ENCODE measurements at regions not wholly inside any gene's neighbourhood (a gene's known extent, or its start where the extent isn't known, plus 50 kb on each side); places are given as distances from the start of the nearest gene placed in this dataset.

GRCh38 chr10:63703740-63704345, 182.6 kb downstream of the REEP3 start:
- DNase-seq (ENCODE audit: low spot score): no peak
- intact Hi-C loops (cut with DNase I): loop anchor here in 1 of 2 donors (10.0 kb wide), 1 partner anchor 69 kb away; no protein-coding TSS in a partner anchor

- DNase-seq (ENCODE audit: low spot score): no peak
- intact Hi-C loops (cut with DNase I): loop anchor here in 1 of 2 donors (10.0 kb wide), 1 partner anchor 73 kb away; no protein-coding TSS in a partner anchor
Measured at GRCh38 chr10:63707254-63707910, 186.2 kb downstream of the REEP3 start.

DNA sequence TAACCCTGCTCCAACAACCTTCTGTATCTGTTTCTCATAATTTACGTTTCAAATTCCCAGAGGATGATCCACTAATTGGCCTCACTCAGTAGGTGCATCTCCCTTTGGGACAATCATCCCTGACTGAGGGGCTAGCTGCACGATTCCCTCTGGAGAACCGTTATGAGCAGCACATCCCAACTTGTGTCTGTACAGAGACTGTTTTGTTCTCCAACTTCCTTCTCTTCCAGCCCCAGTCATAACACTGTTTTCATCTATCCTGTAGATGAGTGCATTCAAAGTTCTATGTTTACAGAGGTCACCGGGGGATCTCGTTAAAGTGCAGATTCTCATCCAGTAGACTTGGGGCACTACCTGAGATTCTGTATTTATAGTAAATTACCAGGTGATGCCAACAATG, 187.2 kb downstream of the REEP3 start:
- DNase-seq (ENCODE audit: low spot score): no peak
- intact Hi-C loops (cut with DNase I): loop anchor here in 1 of 2 donors (10.0 kb wide), 1 partner anchor 74 kb away; no protein-coding TSS in a partner anchor

DNA sequence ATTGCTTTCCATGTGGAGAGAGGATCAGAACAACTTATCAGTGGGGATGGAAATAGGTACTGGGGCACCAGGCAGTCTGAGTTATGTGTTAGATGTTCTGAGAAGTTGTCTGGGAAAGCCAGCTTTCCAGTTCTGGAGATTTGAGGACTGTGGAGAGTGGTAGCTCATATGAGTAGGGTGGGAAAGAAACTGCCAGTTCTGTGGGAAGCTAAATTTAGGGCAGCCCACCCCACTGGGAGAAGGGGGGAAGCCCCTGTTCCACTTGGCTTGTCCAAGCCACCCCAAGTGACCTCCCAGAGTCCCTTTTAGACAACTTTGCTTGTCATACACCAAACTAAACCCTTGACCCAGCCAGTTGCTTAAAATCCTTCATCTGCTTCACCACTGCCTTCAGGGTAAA, 189.5 kb downstream of the REEP3 start:
- no peak for DNase-seq (ENCODE audit: low spot score)
- intact Hi-C loops (cut with DNase I): loop anchor here in 1 of 2 donors (10.0 kb wide), 3 partner anchors 246 to 536 kb away; partner anchors contain the start of gene JMJD1C

GRCh38 chr10:63711361-63711760, 190.2 kb downstream of the REEP3 start:
- no peak for DNase-seq (ENCODE audit: low spot score)
- intact Hi-C loops (cut with DNase I): loop anchor here in 1 of 2 donors (10.0 kb wide), 3 partner anchors 247 to 537 kb away; partner anchors contain the start of gene JMJD1C

DNA sequence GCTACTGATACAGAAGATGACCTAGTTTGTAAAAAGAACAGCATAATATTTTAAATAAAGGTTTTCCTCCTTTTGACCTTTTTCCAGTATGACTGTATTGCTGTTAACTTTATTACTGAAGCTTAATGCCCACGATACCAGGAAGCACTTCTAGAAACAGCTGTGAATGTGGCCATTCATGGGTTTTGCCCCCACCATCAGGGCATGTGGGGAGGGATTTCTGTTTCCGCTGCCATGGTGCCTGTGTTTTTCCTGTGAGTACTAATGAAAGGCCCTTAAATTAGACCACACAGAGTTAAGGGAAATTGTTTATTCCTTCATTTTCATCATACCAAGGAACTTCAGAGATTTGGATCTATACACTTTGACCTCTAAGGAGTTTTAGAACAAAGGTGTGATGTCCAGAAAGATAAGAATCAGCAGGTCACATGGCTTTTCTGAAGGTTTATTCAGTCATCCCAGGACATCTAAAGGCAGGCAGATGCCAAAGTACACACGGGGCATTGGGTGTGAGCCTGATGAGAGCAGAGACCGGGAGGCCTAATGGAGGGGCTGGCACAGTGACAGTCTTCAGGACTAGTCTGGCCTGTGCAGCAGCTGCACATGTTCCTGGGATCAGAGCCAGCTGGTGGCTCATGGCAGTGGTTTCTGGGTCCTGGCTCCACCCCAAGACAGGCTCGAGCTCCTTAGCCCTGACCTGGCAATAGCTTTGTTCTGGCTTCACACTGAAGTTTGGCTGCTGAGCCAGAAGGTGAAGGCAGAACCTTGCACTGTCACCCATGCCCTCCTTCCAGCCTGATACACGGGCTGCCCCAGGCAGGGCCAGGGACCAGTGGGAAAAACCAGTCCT, 190.9 kb downstream of the REEP3 start:
- intact Hi-C loops (cut with DNase I): loop anchor here in 1 of 2 donors (10.0 kb wide), 3 partner anchors 247 to 537 kb away; partner anchors contain the start of gene JMJD1C

GRCh38 chr10:63712717-63713115, 191.5 kb downstream of the REEP3 start:
- no peak for DNase-seq (ENCODE audit: low spot score)
- intact Hi-C loops (cut with DNase I): loop anchor here in 1 of 2 donors (10.0 kb wide), 3 partner anchors 248 to 538 kb away; partner anchors contain the start of gene JMJD1C

More for the DNA sequence above, 190.9 kb downstream of the REEP3 start:
- DNase-seq (ENCODE audit: low spot score): peak; percentile 94

DNA sequence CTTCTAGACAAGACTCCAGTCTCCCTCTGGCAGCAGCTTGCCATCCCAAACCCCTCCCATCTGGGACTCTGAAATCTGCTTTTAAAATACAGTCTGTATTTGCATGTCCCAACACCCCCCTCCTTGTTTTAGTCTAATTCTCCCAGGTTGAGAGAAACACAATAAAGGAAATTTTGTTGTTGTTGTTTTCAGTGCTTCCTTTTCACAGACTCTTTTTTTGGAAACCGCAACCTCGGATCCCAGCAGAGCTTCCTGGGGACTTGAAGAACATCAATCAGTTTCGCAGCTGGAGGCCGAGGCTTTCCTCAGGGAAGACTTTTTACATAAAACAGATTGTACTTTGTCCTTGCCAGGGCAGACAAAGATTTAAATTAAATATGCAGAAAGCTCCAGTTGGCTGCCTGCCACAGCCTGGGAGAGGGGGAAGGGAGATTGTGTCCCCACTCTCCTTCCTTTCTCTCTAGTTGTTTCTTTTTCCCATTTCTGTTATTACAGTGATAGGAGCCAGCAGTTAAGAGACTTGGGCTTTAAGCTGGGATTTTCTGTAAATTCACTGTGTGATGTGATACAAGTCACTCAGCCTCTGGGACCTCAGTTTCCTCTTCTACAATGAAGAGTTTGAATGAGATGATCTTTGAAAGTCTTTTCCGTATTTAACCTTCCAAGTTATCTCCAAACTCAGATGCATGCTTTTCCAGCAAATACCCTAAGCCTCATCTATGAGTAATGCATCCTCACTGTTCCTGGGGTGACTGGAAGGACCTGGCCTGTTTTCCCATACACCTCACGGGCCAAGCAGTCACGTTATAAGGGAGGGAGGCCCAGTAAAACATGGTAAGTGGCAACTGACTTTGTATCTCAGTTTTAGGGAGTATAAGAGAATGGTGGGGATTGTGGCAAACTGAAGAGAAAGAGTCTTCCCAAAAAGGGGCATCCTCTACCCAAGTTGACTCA, 192.3 kb downstream of the REEP3 start:
- DNase-seq (ENCODE audit: low spot score): peak; percentile 84
- intact Hi-C loops (cut with DNase I): loop anchor here in 1 of 2 donors (10.0 kb wide), 3 partner anchors 249 to 539 kb away; partner anchors contain the start of gene JMJD1C

- intact Hi-C loops (cut with DNase I): loop anchor here (5.0 to 10.0 kb wide), 4 partner anchors 79 to 541 kb away; partner anchors contain the start of gene JMJD1C (in 1 of the 2)
- DNase-seq (ENCODE audit: low spot score): no peak
Measured at GRCh38 chr10:63716016-63716580, 194.9 kb downstream of the REEP3 start.

DNA sequence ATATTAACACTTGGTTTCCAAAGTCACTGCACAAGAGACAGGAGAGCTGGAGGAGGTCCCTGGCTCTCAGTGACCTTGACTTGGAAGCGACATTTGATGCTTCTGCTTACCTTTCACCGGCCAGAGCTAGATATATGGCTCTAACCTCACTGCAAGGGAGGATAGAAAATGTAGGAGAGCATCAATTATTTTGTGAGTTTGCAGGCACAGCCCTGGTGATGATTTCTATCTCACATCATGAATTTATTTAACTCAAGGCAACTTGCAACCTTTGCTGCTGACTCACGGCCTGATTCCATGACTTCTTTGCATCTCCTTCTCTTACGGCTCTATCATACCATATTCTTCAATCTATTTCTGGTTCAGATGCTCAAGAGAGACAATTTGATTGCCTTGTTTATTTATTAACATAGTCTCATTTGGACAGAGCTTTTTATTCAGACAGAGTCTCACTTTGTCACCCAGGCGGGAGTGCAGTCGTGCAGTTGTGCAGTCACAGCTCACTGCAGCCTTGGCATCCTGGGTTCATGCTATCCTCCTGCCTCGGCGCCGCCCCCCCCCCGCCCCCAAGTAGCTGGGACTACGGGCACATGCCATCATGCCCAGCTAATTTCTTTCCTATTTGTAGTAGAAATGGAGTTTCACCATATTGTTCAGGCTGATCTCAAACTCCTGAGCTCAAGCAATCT, 196.0 kb downstream of the REEP3 start:
- no peak for DNase-seq (ENCODE audit: low spot score)
- intact Hi-C loops (cut with DNase I): loop anchor here (5.0 to 10.0 kb wide), 4 partner anchors 80 to 542 kb away; partner anchors contain the start of gene JMJD1C (in 1 of the 2)

- intact Hi-C loops (cut with DNase I): loop anchor here (5.0 to 10.0 kb wide), 4 partner anchors 81 to 543 kb away; partner anchors contain the start of gene JMJD1C (in 1 of the 2)
- no peak for DNase-seq (ENCODE audit: low spot score)
Measured at GRCh38 chr10:63718006-63718405, 196.8 kb downstream of the REEP3 start.

GRCh38 chr10:63718421-63718820, 197.2 kb downstream of the REEP3 start:
- intact Hi-C loops (cut with DNase I): loop anchor here (5.0 to 10.0 kb wide), 4 partner anchors 81 to 544 kb away; partner anchors contain the start of gene JMJD1C (in 1 of the 2)
- DNase-seq (ENCODE audit: low spot score): no peak

- intact Hi-C loops (cut with DNase I): loop anchor here (5.0 to 10.0 kb wide), 4 partner anchors 82 to 545 kb away; partner anchors contain the start of gene JMJD1C (in 1 of the 2)
- DNase-seq (ENCODE audit: low spot score): no peak
Measured at GRCh38 chr10:63719226-63719856, 198.1 kb downstream of the REEP3 start.

DNA sequence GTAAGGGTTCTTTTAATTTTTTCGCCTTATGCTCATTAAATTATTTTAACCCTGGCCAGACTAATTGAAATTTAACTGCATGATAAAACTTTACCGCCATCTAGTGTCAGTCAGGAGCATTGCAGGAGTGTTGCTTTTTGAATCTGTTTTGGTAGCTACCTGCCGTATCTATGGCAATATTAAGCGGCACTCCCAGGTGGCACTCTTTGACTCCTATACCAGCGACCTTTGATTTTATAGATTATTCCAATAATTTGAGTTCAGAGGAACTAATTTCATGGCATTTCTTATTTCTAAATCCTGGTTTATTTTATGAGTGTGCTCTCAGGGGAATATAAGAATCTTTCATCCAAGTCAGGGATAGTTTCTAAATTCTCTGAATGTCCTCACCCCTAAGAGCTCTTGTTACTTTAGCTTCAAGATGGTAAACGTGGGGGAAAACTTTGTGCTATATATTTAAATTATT, 198.9 kb downstream of the REEP3 start:
- intact Hi-C loops (cut with DNase I): no loop called here
- no peak for DNase-seq (ENCODE audit: low spot score)

DNA sequence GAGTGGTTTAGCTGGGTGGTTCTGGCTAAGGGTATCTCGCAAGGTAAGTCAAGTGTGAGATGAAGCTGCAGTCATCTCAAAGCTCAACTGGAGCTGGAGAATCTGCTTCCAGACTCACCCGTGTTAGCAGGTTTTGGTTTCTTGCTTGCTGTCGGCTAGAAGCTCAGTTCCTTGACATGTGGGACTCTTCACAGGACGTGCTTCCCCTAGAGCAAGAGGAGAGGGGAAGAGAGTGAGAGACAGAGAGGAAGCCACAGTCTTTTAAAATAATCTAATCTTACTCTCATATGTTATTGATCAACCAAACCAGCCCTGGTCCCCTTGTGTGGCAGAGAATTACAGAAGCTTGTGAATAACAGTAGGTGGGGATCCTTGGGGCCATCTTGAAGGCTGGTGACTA, 199.5 kb downstream of the REEP3 start:
- intact Hi-C loops (cut with DNase I): no loop called here
- DNase-seq (ENCODE audit: low spot score): no peak

GRCh38 chr10:63722537-63722936, 201.3 kb downstream of the REEP3 start:
- peak; percentile 87 for DNase-seq (ENCODE audit: low spot score)
- intact Hi-C loops (cut with DNase I): no loop called here
